PC-3 (cell line): ENCODE measurements at regions not wholly inside any gene's neighbourhood (a gene's known extent, or its start where the extent isn't known, plus 50 kb on each side); places are given as distances from the start of the nearest gene placed in this dataset.

Experiments
- CTCF ChIP-seq: fragments of 300-600 bp; sonication (generic); conservative IDR thresholded peaks from 2 replicates; pipeline ENCODE4 v1.5.1; 2017; ENCODE audit warnings: antibody characterized with exemption, low read depth, mild to moderate bottlenecking, low read length
- EZH2 ChIP-seq: fragments of 300-600 bp; sonication (generic); IDR thresholded peaks from one replicate; pipeline ENCODE4 v1.6.1; 2017; ENCODE audit warnings: antibody characterized with exemption, mild to moderate bottlenecking, low read length; ENCODE audit not compliant: unreplicated experiment
- EZH2phosphoT487 ChIP-seq: fragments of 300-600 bp; sonication (generic); IDR thresholded peaks from 2 replicates; pipeline ENCODE4 v1.6.1; 2018; ENCODE audit warnings: mild to moderate bottlenecking, antibody characterized with exemption, low read length, borderline replicate concordance

GRCh38 chr4:159906517-159906916, 803.6 kb downstream of the RAPGEF2 start:
- TF ChIP-seq CTCF (no peak), EZH2phosphoT487 (no peak), EZH2 (no peak)
